UCSD-AML1 (cell line): ENCODE measurements at regions not wholly inside any gene's neighbourhood (a gene's known extent, or its start where the extent isn't known, plus 50 kb on each side); places are given as distances from the start of the nearest gene placed in this dataset.
"Not testable (repeated sequence)": the region's sequence is repeated elsewhere in the genome, so short reads cannot be mapped to it uniquely, and the experiment has no call there.

Source experiments
- DNase-seq: peaks from one replicate; lab custom pipeline; 2025; ENCODE audit not compliant: unreplicated experiment; lab: John Stamatoyannopoulos, UW

DNA sequence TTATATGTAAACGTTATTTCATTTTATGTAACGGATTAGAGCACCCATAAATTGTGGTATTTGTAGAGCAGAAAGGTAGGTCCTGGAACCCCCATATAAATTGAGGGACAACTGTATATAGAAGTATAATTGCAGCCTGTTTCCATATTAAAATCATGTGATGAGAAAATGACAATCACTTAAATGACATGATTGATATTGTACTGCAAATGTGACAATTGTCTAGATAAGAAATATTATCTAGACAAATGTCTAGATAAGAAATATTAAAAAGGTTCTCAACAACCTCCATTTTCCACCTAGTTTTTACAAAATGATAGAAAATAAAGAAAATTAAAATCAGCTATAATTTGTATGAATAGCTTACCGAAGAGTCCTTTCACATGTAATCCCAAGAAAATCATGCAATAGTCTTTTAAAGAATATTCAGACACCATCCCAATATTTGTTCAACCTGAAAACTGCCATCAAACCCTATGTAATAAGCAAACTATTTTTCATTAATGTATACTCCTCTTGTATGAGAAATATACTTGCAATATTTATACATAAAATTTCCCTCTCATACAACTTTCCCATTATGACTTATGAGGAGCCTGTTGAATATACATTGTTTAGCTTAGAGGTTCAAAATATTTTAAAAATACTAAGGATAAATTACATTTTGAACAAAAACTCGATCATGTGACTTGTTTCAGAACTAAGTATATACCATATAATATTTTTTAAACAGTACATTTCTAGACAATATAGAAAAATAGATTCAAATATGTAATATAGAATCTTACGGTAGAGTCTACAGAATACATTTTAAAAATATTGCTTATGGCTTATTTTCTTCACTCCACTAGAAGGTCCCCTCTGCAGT lies 153.2 kb downstream of the CRPPA start:
- no peak for DNase-seq

DNA sequence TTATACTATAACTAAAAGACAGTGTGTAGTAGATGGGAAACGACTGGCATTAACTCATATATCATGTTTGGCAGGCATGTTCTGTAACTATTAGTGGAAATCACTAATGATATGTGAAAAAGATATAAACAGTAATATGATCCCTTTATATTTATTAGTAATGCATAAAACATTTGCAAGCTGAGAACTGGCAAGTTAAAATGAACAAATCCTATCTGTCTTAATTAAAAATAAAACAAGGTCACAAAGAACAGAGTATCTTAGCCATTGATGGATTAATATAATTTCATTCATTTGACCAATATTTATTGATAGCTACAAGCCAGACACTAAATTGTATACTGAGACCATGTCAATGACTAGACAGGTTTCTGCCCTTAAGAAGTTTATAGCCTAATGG lies 154.5 kb downstream of the CRPPA start:
- DNase-seq = no peak

DNA sequence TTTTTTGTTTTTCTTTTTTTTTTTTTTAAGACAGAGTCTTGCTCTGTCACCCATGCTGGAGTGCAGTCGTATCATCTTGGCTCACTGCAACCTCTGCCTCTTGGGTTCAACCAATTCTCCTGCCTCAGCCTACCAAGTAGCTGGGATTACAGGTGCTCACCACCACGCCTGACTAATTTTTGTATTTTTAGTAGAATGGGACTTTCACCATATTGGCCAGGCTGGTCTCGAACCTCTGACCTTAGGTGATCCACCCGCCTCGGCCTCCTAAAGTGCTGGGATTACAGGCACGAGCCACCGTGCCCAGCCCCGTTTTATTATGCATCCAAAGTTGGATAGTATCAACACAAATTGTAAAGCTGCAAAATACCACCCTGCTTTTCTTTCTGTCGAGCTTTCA lies 154.9 kb downstream of the CRPPA start:
- DNase-seq = not testable (repeated sequence)

DNA sequence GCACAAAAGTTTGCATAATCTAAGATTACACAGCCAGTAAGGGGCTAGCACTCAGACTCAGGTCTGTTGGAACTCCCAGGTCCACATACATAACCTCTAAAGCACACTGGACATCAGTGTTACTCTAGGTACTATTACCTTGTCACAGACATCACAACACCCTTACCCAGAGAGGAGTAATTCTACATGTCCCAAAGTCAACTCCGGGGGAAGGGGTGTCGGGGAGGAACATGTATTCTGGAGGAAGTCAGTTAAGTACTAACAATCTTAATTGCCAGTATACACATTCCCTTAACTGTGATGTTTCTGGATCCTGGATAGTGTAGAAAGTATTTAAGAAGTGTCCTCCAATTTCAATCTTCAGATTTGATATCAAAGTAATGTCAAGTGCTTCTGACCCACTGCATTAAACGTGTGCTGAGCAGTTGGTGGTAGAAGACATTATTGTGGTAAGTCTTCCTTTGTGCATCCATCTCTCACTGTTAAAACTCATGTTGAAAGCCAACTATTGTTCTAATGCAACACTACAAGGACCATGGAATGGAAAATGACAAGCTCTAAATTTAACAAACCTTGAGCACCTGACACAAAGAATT lies 155.4 kb downstream of the CRPPA start:
- DNase-seq = no peak

DNA sequence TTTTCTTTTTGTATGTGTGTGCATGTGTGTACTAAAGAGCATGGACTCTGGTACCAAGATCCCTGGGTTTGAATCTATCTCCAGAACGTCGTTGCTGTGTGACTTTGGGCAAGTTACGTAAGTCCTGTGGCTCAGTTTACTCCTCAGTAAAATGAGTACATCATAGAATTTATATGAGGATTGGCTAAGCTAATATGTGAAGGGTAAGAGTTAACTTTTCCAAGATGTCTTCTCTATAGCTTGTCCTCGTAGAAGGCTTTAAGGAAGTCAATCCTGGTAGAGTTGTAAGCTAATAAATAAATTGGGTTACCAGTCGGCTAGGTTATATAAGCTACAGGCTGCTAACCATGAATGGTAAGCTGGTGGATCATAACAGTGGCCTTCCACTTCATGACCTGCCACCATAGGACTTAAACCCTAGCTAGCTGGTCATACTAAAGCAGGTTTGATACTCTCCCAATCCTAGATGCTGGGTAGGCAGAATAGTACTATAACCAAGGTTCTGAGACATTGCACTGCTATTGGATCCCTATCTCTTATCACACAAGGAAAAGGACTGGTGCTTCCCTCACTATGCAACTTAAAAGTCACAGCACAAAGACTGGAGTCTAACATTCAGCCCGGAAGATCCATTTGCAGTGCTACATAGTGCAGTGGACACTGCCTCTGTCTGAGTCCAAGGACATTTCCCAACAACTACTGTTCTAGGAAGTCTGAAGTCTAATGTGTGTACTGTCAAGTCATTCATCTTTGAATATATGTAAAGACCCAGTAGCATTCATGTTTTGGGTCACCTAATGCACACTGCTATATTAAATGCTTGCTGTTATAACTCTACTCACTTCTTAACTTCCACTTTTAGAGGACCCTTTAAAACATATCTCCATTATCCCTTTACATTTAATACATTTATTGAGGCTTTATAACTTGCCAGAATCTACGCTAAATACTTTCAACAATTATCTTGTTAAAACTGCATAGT lies 156.2 kb downstream of the CRPPA start:
- DNase-seq = no peak

DNA sequence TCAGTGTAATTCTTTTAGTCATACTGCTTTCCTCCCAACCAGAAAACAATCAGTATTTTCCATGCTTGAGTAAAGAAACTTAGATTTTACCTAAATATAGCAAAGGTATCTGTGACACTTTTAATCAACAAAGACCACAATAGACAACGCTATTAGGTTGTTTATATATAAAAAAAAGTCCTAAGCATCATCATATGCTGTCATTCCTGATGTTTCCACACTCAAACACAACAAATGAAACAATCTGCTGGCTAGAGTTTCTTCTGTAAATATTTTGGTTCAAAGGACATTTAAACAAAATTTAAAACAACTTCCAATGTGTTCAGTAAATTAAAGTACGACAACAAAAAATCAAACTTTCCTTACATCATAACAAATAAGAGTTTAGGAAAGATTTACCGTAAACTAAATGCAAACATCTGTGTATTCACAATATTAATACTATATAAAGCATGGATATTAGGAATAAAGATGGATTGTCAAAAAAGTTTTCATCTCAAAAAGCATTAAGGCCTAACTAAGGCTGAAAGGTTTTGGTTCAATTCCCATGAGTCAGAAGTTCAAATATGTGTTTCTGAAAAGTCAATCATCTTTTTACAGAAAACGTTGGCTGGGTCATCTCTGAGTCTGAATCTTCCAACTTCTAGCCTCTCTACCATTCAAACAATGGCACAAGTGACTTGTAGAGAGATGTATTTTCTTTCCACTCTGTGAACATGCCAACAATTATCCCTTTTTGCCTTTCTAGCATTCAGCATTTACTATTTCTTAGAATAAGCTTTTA lies 157.1 kb downstream of the CRPPA start:
- no peak for DNase-seq

DNA sequence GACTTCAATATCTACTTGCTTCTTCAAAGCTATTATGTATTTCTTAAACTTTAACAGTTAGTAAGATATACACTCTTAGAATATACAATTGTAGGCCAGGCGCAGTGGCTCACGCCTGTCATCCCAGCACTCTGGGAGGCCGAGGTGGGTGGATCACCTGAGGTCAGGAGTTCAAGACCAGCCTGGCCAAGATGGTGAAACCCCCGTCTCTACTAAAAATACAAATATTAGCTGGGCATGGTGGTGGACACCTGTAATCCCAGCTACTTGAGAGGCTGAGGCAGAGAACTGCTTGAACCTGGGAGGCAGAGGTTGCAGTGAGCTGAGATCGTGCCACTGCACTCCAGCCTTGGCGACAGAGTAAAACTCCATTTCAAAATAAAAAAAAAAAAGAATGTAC lies 158.0 kb downstream of the CRPPA start:
- not testable (repeated sequence) for DNase-seq

DNA sequence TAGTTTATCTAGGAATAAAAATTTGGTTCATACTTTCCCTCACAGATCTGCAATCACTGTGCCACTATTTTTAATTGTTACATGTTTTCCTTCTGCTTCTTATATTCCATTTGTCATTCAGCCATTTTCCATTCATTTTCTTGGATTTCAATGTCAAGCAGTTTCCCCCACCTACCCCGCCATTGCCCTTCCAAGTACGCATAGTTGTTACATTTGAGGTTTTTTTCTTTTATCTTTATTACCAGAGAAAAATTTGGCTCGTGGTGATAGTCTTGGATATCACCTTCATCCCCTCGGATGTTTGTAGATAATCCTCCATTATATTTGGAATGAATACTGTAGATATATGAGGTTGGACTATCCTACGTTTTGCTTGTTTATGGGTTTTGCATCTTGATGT lies 159.7 kb downstream of the CRPPA start:
- no peak for DNase-seq

DNA sequence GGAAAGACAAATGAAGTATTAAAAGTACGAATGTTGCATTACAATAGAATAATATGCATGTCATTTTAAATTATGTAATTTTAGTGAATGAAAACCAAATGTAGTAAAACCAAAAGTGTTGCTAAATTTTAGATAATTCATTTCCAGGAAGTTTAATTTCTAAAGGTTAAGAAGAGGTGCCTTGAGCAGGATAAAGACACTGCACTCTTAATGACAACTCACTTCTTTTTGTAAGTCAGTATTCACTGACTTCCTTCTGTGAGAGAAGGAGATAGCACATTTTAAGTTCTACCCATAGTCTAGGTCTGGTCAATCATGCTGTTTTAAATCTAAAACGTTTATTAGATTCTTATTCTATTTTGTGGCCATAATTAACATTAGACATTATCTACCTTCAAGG lies 160.2 kb downstream of the CRPPA start:
- DNase-seq = no peak

DNA sequence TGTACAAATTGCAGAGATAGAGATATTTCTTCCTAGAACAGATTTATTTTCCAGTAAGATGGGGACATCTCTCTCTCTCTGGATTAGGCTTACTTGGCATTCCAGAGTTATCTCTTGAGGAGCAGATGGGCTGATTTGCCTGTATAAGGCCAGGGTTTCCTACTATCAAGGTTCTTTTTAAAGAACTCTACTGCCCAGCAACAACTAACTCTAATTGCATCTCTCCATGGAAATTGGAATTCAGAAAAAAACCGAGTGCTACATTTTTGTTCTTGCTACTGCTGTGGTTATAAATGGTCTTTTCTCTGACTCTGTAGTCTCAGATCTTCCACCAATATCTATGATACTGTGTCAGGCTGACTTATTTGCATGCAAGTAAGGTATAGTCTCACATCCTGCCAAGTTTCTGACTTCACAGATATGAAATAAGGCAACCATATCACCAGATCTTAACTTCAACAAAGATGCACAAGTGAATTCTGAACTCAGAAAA lies 161.1 kb downstream of the CRPPA start:
- DNase-seq = no peak

DNA sequence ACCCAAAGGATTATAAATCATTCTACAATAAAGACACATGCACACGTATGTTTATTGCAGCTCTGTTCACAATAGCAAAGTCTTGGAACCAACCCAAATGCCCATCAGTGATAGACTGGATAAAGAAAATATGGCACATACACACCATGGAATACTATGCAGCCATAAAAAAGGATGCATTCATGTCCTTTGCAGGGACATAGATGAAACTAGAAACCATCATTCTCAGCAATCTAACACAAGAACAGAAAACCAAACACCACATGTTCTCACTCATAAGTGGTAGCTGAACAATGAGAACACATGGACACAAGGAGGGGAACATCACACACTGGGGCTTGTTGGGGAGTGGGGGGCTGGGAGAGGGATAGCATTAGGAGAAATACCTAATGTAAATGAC lies 164.9 kb downstream of the CRPPA start:
- DNase-seq = not testable (repeated sequence)

DNA sequence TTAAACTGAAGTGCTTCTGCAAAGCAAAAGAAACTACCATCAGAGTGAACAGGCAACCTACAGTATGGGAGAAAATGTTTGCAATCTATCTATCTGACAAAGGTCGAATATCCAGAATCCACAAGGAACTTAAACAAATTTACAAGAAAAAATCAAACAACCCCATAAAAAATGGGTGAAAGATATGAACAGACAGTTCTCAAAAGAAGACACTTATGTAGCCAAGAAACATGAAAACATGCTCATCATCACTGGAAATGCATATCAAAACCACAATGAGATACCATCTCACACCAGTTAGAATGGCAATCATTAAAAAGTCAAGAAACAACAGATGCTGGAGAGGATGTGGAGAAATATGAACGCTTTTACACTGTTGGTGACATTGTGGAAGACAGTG lies 165.4 kb downstream of the CRPPA start:
- DNase-seq = not testable (repeated sequence)

DNA sequence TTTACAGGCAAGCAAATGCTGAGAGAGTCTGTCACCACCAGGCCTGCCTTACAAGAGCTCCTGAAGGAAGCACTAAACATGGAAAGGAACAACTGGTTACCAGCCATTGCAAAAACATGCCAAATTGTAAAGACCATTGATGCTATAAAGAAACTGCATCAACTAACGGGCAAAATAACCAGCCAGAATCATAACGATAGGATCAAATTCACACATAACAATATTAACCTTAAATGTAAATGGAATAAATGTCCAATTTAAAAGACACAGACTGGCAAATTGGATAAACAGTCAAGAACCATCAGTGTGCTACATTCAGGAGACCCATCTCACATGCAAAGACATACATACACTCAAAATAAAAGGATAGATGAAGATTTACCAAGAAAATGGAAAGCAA lies 170.7 kb downstream of the CRPPA start:
- DNase-seq = not testable (repeated sequence)

DNA sequence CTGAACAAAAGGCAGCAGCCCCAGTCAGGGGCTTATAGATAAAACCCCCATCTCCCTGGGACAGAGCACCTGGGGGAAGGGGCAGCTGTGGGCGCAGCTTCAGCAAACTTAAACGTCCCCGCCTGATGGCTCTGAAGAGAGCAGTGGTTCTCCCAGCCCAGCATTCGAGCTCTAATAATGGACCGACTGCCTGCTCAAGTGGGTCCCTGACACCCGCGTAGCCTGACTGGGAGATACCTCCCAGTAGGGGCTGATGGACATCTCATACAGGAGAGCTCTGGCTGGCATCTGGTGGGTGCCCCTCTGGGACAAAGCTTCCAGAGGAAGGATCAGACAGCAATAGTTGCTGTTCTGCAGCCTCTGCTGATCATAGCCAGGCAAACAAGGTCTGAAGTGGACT lies 172.1 kb downstream of the CRPPA start:
- DNase-seq = not testable (repeated sequence)

DNA sequence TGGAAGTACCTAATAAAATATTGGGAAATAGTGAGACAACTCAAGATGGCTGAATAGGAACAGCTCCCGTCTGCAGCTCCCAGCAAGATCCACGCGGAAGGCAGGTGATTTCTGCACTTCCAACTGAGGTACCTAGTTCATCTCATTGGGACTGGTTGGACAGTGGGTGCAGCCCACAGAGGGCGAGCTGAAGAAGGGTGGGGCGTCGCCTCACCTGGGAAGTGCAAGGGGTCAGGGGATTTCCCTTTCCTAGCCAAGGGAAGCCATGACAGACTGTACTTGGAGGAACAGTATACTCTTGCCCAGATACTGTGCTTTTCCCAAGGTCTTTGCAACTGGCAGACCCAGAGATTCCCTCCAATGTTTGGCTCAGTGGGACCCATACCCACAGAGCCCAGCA lies 172.8 kb downstream of the CRPPA start:
- not testable (repeated sequence) for DNase-seq

DNA sequence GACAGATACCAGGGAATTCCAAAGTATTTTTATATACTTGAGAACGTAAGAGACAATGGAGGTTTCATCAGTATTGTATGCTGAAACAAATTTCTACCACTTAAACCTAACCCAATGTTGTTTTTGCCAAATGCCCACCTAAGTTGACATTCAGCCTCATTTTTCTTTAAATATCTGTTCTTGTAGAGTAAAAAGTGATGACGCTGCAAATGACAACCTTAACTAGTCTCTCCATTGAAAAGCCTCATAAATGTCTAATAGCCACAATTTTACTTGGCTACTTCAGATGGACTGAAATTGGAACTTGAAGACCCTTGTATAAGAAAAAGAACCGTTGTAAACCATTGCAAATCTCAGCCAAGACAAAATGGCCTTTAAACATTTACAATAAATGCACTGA lies 176.9 kb downstream of the CRPPA start:
- no peak for DNase-seq

DNA sequence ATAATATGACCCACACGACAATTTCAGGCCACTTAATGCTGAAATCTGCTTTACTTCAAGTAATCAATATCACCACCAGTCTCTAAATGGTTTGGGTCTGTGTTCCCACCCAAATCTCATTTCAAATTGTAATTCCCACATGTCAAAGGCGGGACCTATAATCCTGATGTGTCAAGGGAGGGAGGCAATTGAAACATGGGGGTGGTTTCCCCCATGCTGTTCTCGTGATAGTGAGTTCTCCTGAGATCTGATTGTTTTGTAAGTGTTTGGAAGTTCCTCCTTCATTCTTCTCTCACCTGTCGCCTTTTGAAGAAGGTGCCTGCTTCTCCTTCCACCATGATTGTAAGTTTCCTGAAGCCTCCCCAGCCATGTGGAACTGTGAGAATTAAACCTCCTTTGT lies 178.4 kb downstream of the CRPPA start:
- DNase-seq = no peak

DNA sequence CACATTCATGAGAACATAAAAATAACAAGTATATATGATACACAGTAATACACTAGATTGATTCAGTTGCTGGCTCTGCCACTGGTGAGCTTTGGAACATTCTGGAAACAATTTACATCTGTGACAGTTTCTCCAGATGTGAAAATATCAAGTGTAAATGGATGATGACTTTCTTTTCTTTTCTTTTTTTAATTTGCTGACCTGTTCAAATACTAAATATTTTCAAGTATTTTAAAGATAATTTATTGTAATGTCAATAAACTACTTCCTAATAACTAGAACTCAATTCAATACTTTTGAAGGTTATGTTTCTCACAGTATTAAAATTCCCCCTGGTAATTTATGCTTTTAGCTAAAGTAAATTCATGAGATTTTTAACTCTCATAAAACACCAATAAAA lies 180.3 kb downstream of the CRPPA start:
- DNase-seq = no peak

DNA sequence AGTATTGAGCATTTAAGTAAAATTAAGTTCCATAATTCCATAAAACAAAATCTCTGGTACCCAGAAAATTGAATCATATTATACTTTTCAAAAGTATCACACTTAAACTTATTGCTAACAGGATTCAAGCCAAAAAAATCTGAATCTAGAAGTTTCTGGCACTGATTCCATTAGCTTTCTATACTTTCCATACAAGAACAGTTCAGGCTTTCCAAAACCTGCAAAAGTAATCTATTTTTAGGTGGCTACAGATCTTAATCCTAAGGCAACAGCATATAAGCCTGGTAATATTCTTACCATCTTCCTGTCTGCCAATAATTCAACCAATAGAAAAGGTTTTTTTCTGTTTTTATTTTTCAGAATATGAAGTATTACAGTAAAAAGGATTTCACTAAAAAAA lies 185.0 kb downstream of the CRPPA start:
- no peak for DNase-seq
